CD14-positive monocyte (primary cell): ENCODE measurements at regions not wholly inside any gene's neighbourhood (a gene's known extent, or its start where the extent isn't known, plus 50 kb on each side); places are given as distances from the start of the nearest gene placed in this dataset.

Experiments used
- DNase-seq, 3 donors: peaks; one replicate each; pipeline ENCODE4 v3.0.0-alpha.2; 2011 to 2022
- H2AFZ ChIP-seq: 2 replicates; pipeline ENCODE4 v1.6.0; 2012; ENCODE audit warnings: mild to moderate bottlenecking, low read depth, low read length, inconsistent platforms; ENCODE audit not compliant: insufficient read depth, poor library complexity, severe bottlenecking
- H3K27ac ChIP-seq, 2 donors: 1 replicate in 1 of 2; 2 replicates in 1 of 2; pipeline ENCODE4 v1.5.1; 2012 to 2013; ENCODE audit warnings: low read length in 2 of 2, control low read depth in 1 of 2, inconsistent platforms in 1 of 2, low read depth in 1 of 2, mild to moderate bottlenecking in 1 of 2
- H3K27me3 ChIP-seq, 2 donors: one replicate each; pipeline versions ENCODE4 v1.6.0 to v1.6.1; 2011 to 2013; ENCODE audit warnings: low read length in 2 of 2; ENCODE audit not compliant: control insufficient read depth in 2 of 2, insufficient read depth in 2 of 2
- H3K36me3 ChIP-seq, 2 donors: replicated peaks in 1 of 2; 1 replicate in 1 of 2; 2 replicates in 1 of 2; pipeline versions ENCODE4 v1.5.1 to v1.6.1; 2012 to 2013; ENCODE audit warnings: low read length in 2 of 2, control low read depth in 1 of 2, inconsistent platforms in 1 of 2, mild to moderate bottlenecking in 1 of 2; ENCODE audit not compliant: insufficient read depth in 2 of 2, control insufficient read depth in 1 of 2
- H3K4me1 ChIP-seq, 2 donors: 1 replicate in 1 of 2; 2 replicates in 1 of 2; pipeline versions ENCODE4 v1.5.1 to v1.6.1; 2012 to 2013; ENCODE audit warnings: low read length in 2 of 2, control low read depth in 1 of 2, inconsistent platforms in 1 of 2, mild to moderate bottlenecking in 1 of 2, moderate library complexity in 1 of 2; ENCODE audit not compliant: insufficient read depth in 2 of 2, control insufficient read depth in 1 of 2
- H3K4me2 ChIP-seq: replicated peaks from 2 replicates; pipeline ENCODE3; 2012; ENCODE audit warnings: low read length, moderate library complexity, mild to moderate bottlenecking; ENCODE audit not compliant: poor library complexity, severe bottlenecking; ENCODE audit errors: extremely low read depth
- H3K4me3 ChIP-seq, 3 experiments: fragments of 200-600 bp in 1 of 3; sonication (generic) in 1 of 3; replicated peaks in 1 of 3; 1 replicate in 2 of 3; 2 replicates in 1 of 3; pipeline ENCODE4 v1.5.1; 2011 to 2013; ENCODE audit warnings: low read length in 3 of 3, mild to moderate bottlenecking in 3 of 3, control low read depth in 2 of 3, low read depth in 2 of 3, inconsistent platforms in 1 of 3, moderate library complexity in 1 of 3
- H3K79me2 ChIP-seq: 2 replicates; pipeline ENCODE4 v1.6.0; 2012; ENCODE audit warnings: mild to moderate bottlenecking, control low read depth, inconsistent platforms, low read length, moderate library complexity; ENCODE audit not compliant: insufficient read depth
- H3K9ac ChIP-seq: 2 replicates; pipeline ENCODE4 v1.6.0; 2017; ENCODE audit warnings: low read length, mild to moderate bottlenecking; ENCODE audit not compliant: insufficient read depth, poor library complexity, severe bottlenecking
- H3K9me3 ChIP-seq, 2 donors: replicated peaks in 1 of 2; 1 replicate in 1 of 2; 2 replicates in 1 of 2; pipeline versions ENCODE4 v1.5.1 to v1.6.1; 2012 to 2013; ENCODE audit warnings: low read length in 2 of 2, control low read depth in 1 of 2; ENCODE audit not compliant: control insufficient read depth in 1 of 2, insufficient read depth in 1 of 2
- H4K20me1 ChIP-seq: 2 replicates; pipeline ENCODE4 v1.6.0; 2012; ENCODE audit warnings: mild to moderate bottlenecking, low read length, control low read depth, moderate library complexity; ENCODE audit not compliant: insufficient read depth
- H3K27ac Mint-ChIP-seq, 7 donors: one replicate each; pipeline ENCODE4 v1.8.0; 2020; ENCODE audit warnings: mild to moderate bottlenecking in 7 of 7, mixed read lengths in 7 of 7, moderate library complexity in 6 of 7, inconsistent platforms in 2 of 7
- H3K27me3 Mint-ChIP-seq, 3 donors: one replicate each; pipeline ENCODE4 v1.8.0; 2021 to 2022; ENCODE audit warnings: low read depth in 3 of 3, mild to moderate bottlenecking in 3 of 3, mixed read lengths in 3 of 3, moderate library complexity in 3 of 3, inconsistent platforms in 1 of 3
- H3K36me3 Mint-ChIP-seq, 2 donors: one replicate each; pipeline ENCODE4 v1.8.0; 2020; ENCODE audit warnings: mixed read lengths in 2 of 2, inconsistent platforms in 1 of 2, mild to moderate bottlenecking in 1 of 2
- H3K4me1 Mint-ChIP-seq: one replicate; pipeline ENCODE4 v1.8.0; 2020; ENCODE audit warnings: mild to moderate bottlenecking, mixed read lengths
- H3K4me3 Mint-ChIP-seq, 2 donors: one replicate each; pipeline ENCODE4 v1.8.0; 2020; ENCODE audit warnings: mild to moderate bottlenecking in 2 of 2, mixed read lengths in 2 of 2, moderate library complexity in 1 of 2
- H3K9me3 Mint-ChIP-seq, 7 donors: one replicate each; pipeline ENCODE4 v1.8.0; 2020 to 2022; ENCODE audit warnings: mixed read lengths in 7 of 7, mild to moderate bottlenecking in 6 of 7, moderate library complexity in 6 of 7, inconsistent platforms in 2 of 7
- CTCF ChIP-seq: fragments of 200-600 bp; IDR thresholded peaks from one replicate; pipeline ENCODE4 v1.8.0; 2022; ENCODE audit warnings: antibody characterized with exemption, mild to moderate bottlenecking
- WGBS: methylation state at CpG from one replicate; pipeline ENCODE4 v1.1.5; 2013; ENCODE audit warnings: missing lambda C conversion rate; ENCODE audit not compliant: insufficient coverage; 5-methylcytosine and 5-hydroxymethylcytosine counted together
- intact Hi-C, 2 donors: fragments of 100-400 bp; cut with micrococcal nuclease; formaldehyde crosslinking; loops; one replicate each; pipeline versions ENCODE4 v1.15.0 to v1.15.1; 2023

- TF ChIP-seq CTCF = no peak
- Histone ChIP-seq H3K79me2 (no peaks in the 10 kb centered on the region), H3K9me3 (peaks cover under 1 to 20% of the 10 kb centered on the region in 2 donors), H3K4me2 (no peak overlapping the region), H3K27me3 (no peaks in the 10 kb centered on the region), H4K20me1 (no peaks in the 10 kb centered on the region), H3K4me1 (no peaks in the 10 kb centered on the region), H3K4me3 (no peak overlapping the region), H2AFZ (no peak overlapping the region), H3K27ac (no peak overlapping the region), H3K9ac (no peak overlapping the region), H3K36me3 (no peaks in the 10 kb centered on the region)
- Mint-ChIP-seq H3K4me3 (no peak overlapping the region), H3K4me1 (no peaks in the 10 kb centered on the region), H3K27ac (no peak overlapping the region), H3K27me3 (peaks cover 2 to 3% (median 2%) of the 10 kb centered on the region in 3 donors), H3K9me3 (peaks cover 16 to 32% (median 26%) of the 10 kb centered on the region in 7 donors), H3K36me3 (no peaks in the 10 kb centered on the region)
- WGBS = 80% methylated on average over 3 of the region's 3 CpGs
- intact Hi-C loops = no loop called here
- no peak for DNase-seq
Observed at GRCh38 chr9:7315746-7316145, 483.8 kb downstream of the DMAC1 start.

GRCh38 chr9:7315116-7315515 is 484.5 kb downstream of the DMAC1 start:
- Histone ChIP-seq H3K4me3 (no peak overlapping the region), H4K20me1 (no peaks in the 10 kb centered on the region), H3K9ac (no peak overlapping the region), H3K36me3 (no peaks in the 10 kb centered on the region), H3K79me2 (no peaks in the 10 kb centered on the region), H3K9me3 (peaks cover 7 to 23% of the 10 kb centered on the region in 2 donors), H3K27me3 (no peaks in the 10 kb centered on the region), H3K4me1 (no peaks in the 10 kb centered on the region), H2AFZ (no peak overlapping the region), H3K4me2 (no peak overlapping the region), H3K27ac (no peak overlapping the region)
- H3K4me3 Mint-ChIP-seq = no peak overlapping the region
- H3K4me1 Mint-ChIP-seq = no peaks in the 10 kb centered on the region
- TF ChIP-seq CTCF = no peak
- intact Hi-C loops = no loop called here
- no peak for DNase-seq
- 83% methylated on average over 2 of the region's 3 CpGs for WGBS
- peaks cover 18 to 35% (median 30%) of the 10 kb centered on the region in 7 donors for H3K9me3 Mint-ChIP-seq
- no peaks in the 10 kb centered on the region for H3K36me3 Mint-ChIP-seq
- H3K27ac Mint-ChIP-seq = no peak overlapping the region
- H3K27me3 Mint-ChIP-seq = peaks cover 2 to 3% (median 2%) of the 10 kb centered on the region in 3 donors
